HEK293 (cell line): ENCODE measurements at regions not wholly inside any gene's neighbourhood (a gene's known extent, or its start where the extent isn't known, plus 50 kb on each side); places are given as distances from the start of the nearest gene placed in this dataset.

Experiments
- CTCF ChIA-PET: fragments of 350-600 bp; formaldehyde crosslinking; extraction: SDS; loops from one replicate; lab custom pipeline; 2021; ENCODE audit warnings: antibody characterized with exemption; lab: Yijun Ruan, JAX
- POLR2A ChIA-PET: fragments of 300-600 bp; formaldehyde crosslinking; extraction: SDS; loops from one replicate; lab custom pipeline; 2020; ENCODE audit warnings: antibody characterized with exemption, inconsistent platforms; lab: Yijun Ruan, JAX
- H3K27ac ChIP-seq: fragments of 200-500 bp; sonication (Bioruptor generic); 2 replicates; pipeline ENCODE4 v1.5.1; 2014; ENCODE audit warnings: low read depth, low read length, control low read depth, inconsistent platforms; ENCODE audit errors: extremely low read depth
- H3K36me3 ChIP-seq, 2 experiments: fragments of 200-500 bp in 1 of 2; sonication (Bioruptor generic) in 1 of 2; 1 replicate in 1 of 2; 2 replicates in 1 of 2; pipeline ENCODE4 v1.5.1; 2014 to 2017; ENCODE audit warnings: inconsistent platforms in 2 of 2, low read length in 2 of 2; ENCODE audit not compliant: control insufficient read depth in 2 of 2, insufficient read depth in 1 of 2
- H3K4me1 ChIP-seq: fragments of 200-500 bp; sonication (Bioruptor generic); 2 replicates; pipeline ENCODE4 v1.5.1; 2014; ENCODE audit warnings: mild to moderate bottlenecking, low read length, inconsistent platforms; ENCODE audit not compliant: control insufficient read depth, insufficient read depth
- H3K4me3 ChIP-seq: 2 replicates; pipeline ENCODE4 v1.5.1; 2011; ENCODE audit warnings: low read depth, mild to moderate bottlenecking, control low read depth, low read length, moderate library complexity
- H3K9me3 ChIP-seq: fragments of 200-500 bp; sonication (Bioruptor generic); 2 replicates; pipeline ENCODE4 v1.5.1; 2014; ENCODE audit warnings: low read depth, low read length, inconsistent platforms; ENCODE audit not compliant: control insufficient read depth, insufficient read depth
- EGR2 ChIP-seq: fragments of 450-650 bp; formaldehyde crosslinking; IDR thresholded peaks from 2 replicates; pipeline ENCODE4 v1.5.1; 2016; ENCODE audit warnings: low read depth, missing biosample characterization, missing genetic modification characterization
- TRIM28 ChIP-seq: IDR thresholded peaks from 2 replicates; pipeline ENCODE4 v1.6.1; 2011; ENCODE audit warnings: low read length, control low read depth, borderline replicate concordance
- TSHZ1 ChIP-seq: fragments of 450-650 bp; formaldehyde crosslinking; IDR thresholded peaks from 2 replicates; pipeline ENCODE4 v1.5.1; 2016; ENCODE audit warnings: missing biosample characterization, missing genetic modification characterization, borderline replicate concordance
- ZBTB20 ChIP-seq: fragments of 450-650 bp; formaldehyde crosslinking; IDR thresholded peaks from 2 replicates; pipeline ENCODE4 v1.5.1; 2016; ENCODE audit warnings: missing biosample characterization, missing genetic modification characterization
- ZBTB21 ChIP-seq: fragments of 450-650 bp; formaldehyde crosslinking; IDR thresholded peaks from 2 replicates; pipeline ENCODE4 v1.5.1; 2017; ENCODE audit warnings: missing biosample characterization, missing genetic modification characterization
- ZNF157 ChIP-seq: fragments of 450-650 bp; formaldehyde crosslinking; IDR thresholded peaks from 2 replicates; pipeline ENCODE4 v1.5.1; 2016; ENCODE audit warnings: missing biosample characterization, missing genetic modification characterization
- ZNF223 ChIP-seq: fragments of 450-650 bp; formaldehyde crosslinking; IDR thresholded peaks from 2 replicates; pipeline ENCODE4 v1.5.1; 2016; ENCODE audit warnings: missing biosample characterization, missing genetic modification characterization
- ZNF280D ChIP-seq: fragments of 450-650 bp; formaldehyde crosslinking; IDR thresholded peaks from 2 replicates; pipeline ENCODE4 v1.5.1; 2016; ENCODE audit warnings: missing biosample characterization, missing genetic modification characterization
- ZNF324 ChIP-seq: fragments of 450-650 bp; formaldehyde crosslinking; IDR thresholded peaks from 2 replicates; pipeline ENCODE4 v1.5.1; 2016; ENCODE audit warnings: missing biosample characterization, missing genetic modification characterization
- ZNF350 ChIP-seq: fragments of 450-650 bp; formaldehyde crosslinking; IDR thresholded peaks from 2 replicates; pipeline ENCODE4 v1.5.0; 2017; ENCODE audit warnings: missing biosample characterization, mild to moderate bottlenecking, missing genetic modification characterization
- ZNF366 ChIP-seq: fragments of 450-650 bp; formaldehyde crosslinking; conservative IDR thresholded peaks from 2 replicates; pipeline ENCODE4 v1.5.1; 2016; ENCODE audit warnings: missing biosample characterization, missing genetic modification characterization
- ZNF560 ChIP-seq: fragments of 450-650 bp; formaldehyde crosslinking; IDR thresholded peaks from 2 replicates; pipeline ENCODE4 v1.5.1; 2017; ENCODE audit warnings: missing biosample characterization, missing genetic modification characterization, borderline replicate concordance
- ZNF701 ChIP-seq: fragments of 450-650 bp; formaldehyde crosslinking; IDR thresholded peaks from 2 replicates; pipeline ENCODE4 v1.5.1; 2016; ENCODE audit warnings: missing biosample characterization, missing genetic modification characterization
- ZNF830 ChIP-seq: fragments of 450-650 bp; IDR thresholded peaks from 2 replicates; pipeline ENCODE4 v1.5.0; 2018; ENCODE audit warnings: missing biosample characterization, missing genetic modification characterization, low read depth, mild to moderate bottlenecking, moderate library complexity
- ZSCAN18 ChIP-seq: fragments of 450-650 bp; formaldehyde crosslinking; IDR thresholded peaks from 2 replicates; pipeline ENCODE4 v1.5.1; 2016; ENCODE audit warnings: missing biosample characterization, missing genetic modification characterization
- ZSCAN4 ChIP-seq: fragments of 450-650 bp; formaldehyde crosslinking; IDR thresholded peaks from 2 replicates; pipeline ENCODE4 v1.5.1; 2017; ENCODE audit warnings: missing biosample characterization, missing genetic modification characterization

- TF ChIP-seq TSHZ1: no peak
Observed at GRCh38 chr1:55707196-55707595, 492.0 kb upstream of the USP24 start (continued).

- no peak for TF ChIP-seq EGR2 (tag by site-specific recombination)
- no peak for TF ChIP-seq ZBTB21 (tag by site-specific recombination)
- TF ChIP-seq ZNF324: no peak
- no peak for TF ChIP-seq ZNF280D
- TF ChIP-seq ZNF701: no peak
- no peak for TF ChIP-seq ZBTB20 (tag by site-specific recombination)
- TF ChIP-seq ZSCAN18 (tag by site-specific recombination): no peak
- TF ChIP-seq ZNF350 (tag by site-specific recombination): no peak
- TF ChIP-seq ZSCAN4 (tag by site-specific recombination): no peak
- CTCF ChIA-PET: interaction anchor here (1.1 kb wide), 1 partner anchor 228 kb away, joined by 4 read pairs; no protein-coding TSS in a partner anchor
- POLR2A ChIA-PET: no interaction called here
Observed at GRCh38 chr1:55706397-55706796, 491.2 kb upstream of the USP24 start.

GRCh38 chr1:55703726-55704363 lies 488.7 kb upstream of the USP24 start:
- TF ChIP-seq ZNF157 (tag by site-specific recombination) (no peak), ZNF560 (tag by site-specific recombination) (no peak), ZNF324 (no peak), TRIM28 (no peak), ZNF366 (tag by site-specific recombination) (no peak), ZNF223 (tag by site-specific recombination) (no peak), ZNF830 (no peak)
- POLR2A ChIA-PET: no interaction called here
- no peak overlapping the region for H3K4me3 ChIP-seq

More at GRCh38 chr1:55706397-55706796, 491.2 kb upstream of the USP24 start:
- H3K4me1 ChIP-seq: no peaks in the 10 kb centered on the region; the same call in 1 of the 2 replicates
- no peaks in the 10 kb centered on the region for H3K36me3 ChIP-seq
- H3K9me3 ChIP-seq: no peaks in the 10 kb centered on the region
- no peak overlapping the region for H3K4me3 ChIP-seq
- H3K27ac ChIP-seq: no peak overlapping the region

More at GRCh38 chr1:55703726-55704363, 488.7 kb upstream of the USP24 start:
- CTCF ChIA-PET: interaction anchor here (0.6 to 1.0 kb wide), 2 partner anchors 11 to 19 kb away, joined by 3 read pairs; no protein-coding TSS in a partner anchor
- Histone ChIP-seq H3K9me3 (no peaks in the 10 kb centered on the region), H3K27ac (no peak overlapping the region), H3K36me3 (no peaks in the 10 kb centered on the region), H3K4me1 (peaks cover 1% of the 10 kb centered on the region; the same call in 1 of the 2 replicates)
